ENCODE measurements at regions not wholly inside any gene's neighbourhood (a gene's known extent, or its start where the extent isn't known, plus 50 kb on each side); places are given as distances from the start of the nearest gene placed in this dataset.

- TF ChIP-seq YEATS2 (CRISPR knock-in tag; IDR thresholded peaks at IDR 0.05; ENCODE audit: borderline replicate concordance) (no peak), PATZ1 (CRISPR knock-in tag; IDR thresholded peaks at IDR 0.05) (no peak), RAD21 (CRISPR knock-in tag; IDR thresholded peaks at IDR 0.05) (no peak), CTCF (CRISPR knock-in tag; IDR thresholded peaks at IDR 0.05) (no peak), ZNF274 (CRISPR knock-in tag; IDR thresholded peaks at IDR 0.05) (no peak), HMG20A (CRISPR knock-in tag; IDR thresholded peaks at IDR 0.05; ENCODE audit: borderline replicate concordance) (no peak)
Measured at GRCh38 chr20:48298433-48298832, 513.2 kb upstream of the SULF2 start.
